ENCODE measurements at regions not wholly inside any gene's neighbourhood (a gene's known extent, or its start where the extent isn't known, plus 50 kb on each side); places are given as distances from the start of the nearest gene placed in this dataset.

DNA sequence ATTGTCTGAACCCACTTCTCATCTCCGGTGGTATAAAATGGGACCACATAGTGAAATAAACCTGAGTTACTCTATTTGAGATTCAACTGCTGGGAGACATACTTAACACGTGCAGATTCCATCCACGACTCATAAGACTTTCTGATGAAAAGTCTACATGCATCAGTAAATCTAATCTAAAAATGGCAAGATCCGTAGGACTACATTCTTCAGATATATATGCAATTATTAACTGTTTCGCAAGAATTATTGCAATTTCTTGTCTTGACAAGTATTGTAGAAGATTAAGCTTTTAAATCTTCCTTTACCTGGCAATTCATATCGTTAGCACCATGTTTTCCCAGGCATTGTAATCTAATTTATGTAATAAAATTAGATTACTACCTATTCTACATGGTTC lies 718.7 kb upstream of the CBLB start:
- TF ChIP-seq POLR2A (IDR thresholded peaks at IDR 0.05) (no peak), CTCF (IDR thresholded peaks at IDR 0.05) (no peak)
- Histone ChIP-seq H3K9me3 (no peaks in the 10 kb centered on the region), H3K4me3 (no peak overlapping the region), H3K36me3 (no peaks in the 10 kb centered on the region), H3K27ac (no peak overlapping the region), H3K4me1 (no peaks in the 10 kb centered on the region), H3K27me3 (no peaks in the 10 kb centered on the region)
- DNase-seq: no peak
- intact Hi-C loops (cut with DNase I; ENCODE audit: low total_unique reads): no loop called here

DNA sequence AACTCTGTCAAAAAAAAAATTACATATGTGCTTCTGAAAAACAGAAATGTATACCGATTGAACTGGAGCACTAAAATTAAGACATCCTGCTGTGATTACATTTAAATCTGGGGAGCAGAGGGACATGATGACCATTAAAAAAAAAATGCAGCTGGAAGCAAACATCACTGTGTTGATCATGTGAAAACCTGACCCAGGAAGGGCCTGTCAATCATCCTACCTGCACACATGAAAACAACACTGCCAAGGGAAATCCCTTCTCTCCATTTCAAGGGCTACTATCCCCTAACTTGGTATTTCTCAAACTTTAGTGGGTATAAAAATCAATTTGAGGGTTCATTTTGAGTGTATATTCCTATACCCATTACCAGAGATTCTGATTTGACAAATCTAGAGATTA lies 719.9 kb upstream of the CBLB start:
- Histone ChIP-seq H3K4me1 (no peaks in the 10 kb centered on the region), H3K36me3 (no peaks in the 10 kb centered on the region), H3K27me3 (no peaks in the 10 kb centered on the region), H3K9me3 (no peaks in the 10 kb centered on the region), H3K4me3 (no peak overlapping the region), H3K27ac (no peak overlapping the region)
- no peak for TF ChIP-seq POLR2A (IDR thresholded peaks at IDR 0.05)
- no peak for TF ChIP-seq CTCF (IDR thresholded peaks at IDR 0.05)
- intact Hi-C loops (cut with DNase I; ENCODE audit: low total_unique reads): no loop called here
- no peak for DNase-seq

GRCh38 chr3:106589311-106589942 lies 720.6 kb upstream of the CBLB start:
- DNase-seq: no peak
- H3K4me1 ChIP-seq: no peaks in the 10 kb centered on the region
- H3K27ac ChIP-seq: no peak overlapping the region
- H3K4me3 ChIP-seq: no peak overlapping the region
- no peaks in the 10 kb centered on the region for H3K27me3 ChIP-seq
- TF ChIP-seq POLR2A (IDR thresholded peaks at IDR 0.05) (no peak), CTCF (IDR thresholded peaks at IDR 0.05) (no peak)
- intact Hi-C loops (cut with DNase I; ENCODE audit: low total_unique reads): no loop called here
- no peaks in the 10 kb centered on the region for H3K36me3 ChIP-seq
- no peaks in the 10 kb centered on the region for H3K9me3 ChIP-seq

GRCh38 chr3:106590216-106590615 lies 721.4 kb upstream of the CBLB start:
- Histone ChIP-seq H3K4me3 (no peak overlapping the region), H3K9me3 (no peaks in the 10 kb centered on the region), H3K4me1 (no peaks in the 10 kb centered on the region), H3K36me3 (no peaks in the 10 kb centered on the region), H3K27ac (no peak overlapping the region), H3K27me3 (no peaks in the 10 kb centered on the region)
- no peak for DNase-seq
- TF ChIP-seq POLR2A (IDR thresholded peaks at IDR 0.05) (no peak), CTCF (IDR thresholded peaks at IDR 0.05) (no peak)
- intact Hi-C loops (cut with DNase I; ENCODE audit: low total_unique reads): no loop called here

DNA sequence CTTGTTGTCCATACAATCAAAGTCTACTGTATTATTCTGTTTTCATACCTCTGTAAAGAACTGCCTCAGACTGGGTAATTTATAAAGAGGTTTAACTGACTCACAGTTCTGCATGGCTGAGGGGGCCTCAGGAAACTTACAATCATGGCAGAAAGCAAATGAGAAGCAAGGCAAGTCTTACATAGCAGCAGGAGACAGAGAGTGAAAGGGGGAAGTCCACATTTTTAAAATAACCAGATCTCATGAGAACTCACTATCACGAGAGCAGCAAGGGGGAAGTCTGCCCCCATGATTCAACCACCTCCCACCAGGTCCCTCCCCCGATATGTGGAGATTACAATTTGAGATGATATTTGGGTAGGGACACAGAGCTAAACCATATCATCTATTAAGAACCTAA lies 724.6 kb upstream of the CBLB start:
- H3K4me1 ChIP-seq: no peaks in the 10 kb centered on the region
- no peak for TF ChIP-seq POLR2A (IDR thresholded peaks at IDR 0.05)
- TF ChIP-seq CTCF (IDR thresholded peaks at IDR 0.05): no peak
- H3K27me3 ChIP-seq: no peaks in the 10 kb centered on the region
- no peak overlapping the region for H3K27ac ChIP-seq
- no peaks in the 10 kb centered on the region for H3K36me3 ChIP-seq
- H3K9me3 ChIP-seq: no peaks in the 10 kb centered on the region
- no peak overlapping the region for H3K4me3 ChIP-seq
- no peak for DNase-seq
- intact Hi-C loops (cut with DNase I; ENCODE audit: low total_unique reads): no loop called here

Data from uterus (tissue), 3 donors.